HG03139 (cell line): ENCODE measurements at regions not wholly inside any gene's neighbourhood (a gene's known extent, or its start where the extent isn't known, plus 50 kb on each side); places are given as distances from the start of the nearest gene placed in this dataset.
"Not testable (repeated sequence)": the region's sequence is repeated elsewhere in the genome, so short reads cannot be mapped to it uniquely, and the experiment has no call there.

Source experiments
- ATAC-seq: cut with Tn5 transposase; IDR thresholded peaks from one replicate; pipeline ENCODE4 v1.9.1; 2021; ENCODE audit not compliant: unreplicated experiment

DNA sequence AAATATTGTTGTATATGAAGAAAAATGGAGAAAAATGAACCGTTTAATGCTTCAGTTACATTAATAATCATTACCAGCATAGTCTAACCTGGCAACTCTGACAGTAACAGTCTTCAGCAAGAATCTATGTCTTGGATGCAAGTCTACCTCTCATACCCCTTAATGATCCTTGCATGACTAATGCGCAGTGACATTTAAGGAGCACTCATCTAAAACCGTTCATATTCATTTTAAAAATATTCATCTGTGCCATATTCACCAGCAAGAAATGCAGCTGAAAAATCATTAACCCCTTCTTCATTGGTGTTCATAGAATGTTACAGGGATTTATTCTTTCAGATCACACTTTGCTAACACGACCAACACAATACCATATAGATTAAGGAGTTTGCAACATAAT lies 227.2 kb upstream of the ASCC3 start:
- ATAC-seq: no peak

DNA sequence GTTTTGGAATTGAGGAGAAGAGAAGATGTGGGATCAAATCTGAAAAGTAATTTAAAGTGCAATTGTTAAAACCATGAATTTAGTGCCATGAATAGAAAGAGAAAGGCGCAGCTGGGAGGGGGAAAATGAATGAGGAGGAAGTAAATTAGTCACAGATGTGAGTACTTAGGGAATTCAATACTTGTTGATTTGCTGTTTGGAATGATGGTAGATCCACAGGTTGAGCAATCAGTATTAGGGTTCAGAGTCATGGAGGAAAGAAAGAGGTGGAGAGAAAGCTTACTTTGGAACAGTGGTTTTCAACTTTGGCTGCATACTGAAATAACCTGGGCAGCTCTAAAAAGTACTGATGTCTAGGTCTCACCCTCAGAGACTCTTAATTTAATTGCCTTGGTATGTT lies 229.7 kb upstream of the ASCC3 start:
- no peak for ATAC-seq

DNA sequence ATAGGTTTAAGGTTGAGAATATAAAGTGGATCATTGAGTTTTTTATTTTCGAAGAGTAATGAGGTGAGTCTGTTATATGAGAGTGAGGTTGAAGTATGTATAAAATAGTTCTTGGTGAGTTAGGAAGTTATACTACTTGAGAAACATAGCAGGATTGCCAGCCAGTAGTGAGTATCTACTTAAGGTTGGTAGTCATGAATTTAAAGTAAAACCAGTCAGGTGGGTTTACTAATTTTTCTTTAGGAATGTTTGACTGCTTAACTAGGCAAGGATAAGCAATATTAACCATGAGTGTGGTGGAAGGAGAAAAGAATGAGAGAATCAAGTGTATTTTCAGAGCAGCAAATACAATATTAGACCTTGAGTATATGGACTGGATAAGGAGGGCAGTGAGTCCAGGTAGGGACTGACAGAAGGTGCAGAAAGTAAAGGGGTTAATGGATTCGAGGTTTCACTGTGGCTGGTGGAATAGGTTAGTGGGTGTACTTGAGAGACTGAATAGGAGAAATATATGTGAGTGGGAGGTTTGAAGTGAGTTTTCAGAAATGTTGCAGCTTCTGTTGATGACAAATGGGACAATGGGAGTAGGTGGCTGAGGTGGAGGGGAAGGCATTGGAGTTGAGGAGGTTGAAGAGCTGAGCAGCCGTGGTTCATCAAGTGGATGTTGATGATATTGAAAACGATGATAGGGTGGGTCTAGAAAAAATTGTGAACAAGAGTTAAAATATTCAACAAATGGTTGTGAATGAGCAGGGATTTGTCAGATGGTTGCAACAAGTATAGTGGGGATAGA lies 232.5 kb upstream of the ASCC3 start:
- no peak for ATAC-seq

DNA sequence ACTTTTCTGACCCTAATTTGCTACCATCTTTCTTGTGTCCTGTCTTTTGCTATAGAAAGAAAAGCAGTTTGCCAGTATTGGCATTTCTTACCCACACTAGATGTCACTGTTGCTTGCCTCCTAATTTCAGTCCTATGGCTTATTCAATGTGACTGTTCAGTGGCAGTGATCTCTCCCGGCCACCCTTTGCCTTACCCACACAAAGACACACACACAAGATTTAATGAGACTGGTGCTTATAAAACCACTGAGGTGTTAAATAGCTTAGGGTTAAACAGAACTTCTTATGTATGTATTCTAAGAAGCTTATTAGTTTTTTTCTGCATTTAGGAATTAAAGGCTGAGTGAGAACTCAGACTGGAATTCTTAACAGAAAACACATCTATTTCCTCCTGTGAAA lies 233.6 kb upstream of the ASCC3 start:
- ATAC-seq: no peak

DNA sequence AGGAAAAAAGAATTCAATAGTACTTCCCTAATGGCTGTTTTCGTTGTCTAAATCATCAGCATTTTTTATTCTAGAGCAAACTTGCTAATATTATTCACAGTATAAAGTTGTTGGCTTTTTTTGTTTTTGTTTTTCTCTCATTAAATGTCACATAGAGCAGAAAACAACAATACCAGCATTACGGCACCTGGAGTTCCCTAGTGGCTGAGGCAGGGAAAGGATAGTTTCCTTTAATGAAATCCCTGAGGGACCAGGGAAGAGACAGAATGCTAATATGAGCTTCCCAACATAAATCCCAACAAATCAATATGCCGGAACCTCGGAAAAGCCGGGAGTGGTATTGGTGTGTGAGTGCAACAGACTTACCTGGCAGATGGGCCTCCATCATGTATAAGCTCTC lies 235.2 kb upstream of the ASCC3 start:
- ATAC-seq: no peak

DNA sequence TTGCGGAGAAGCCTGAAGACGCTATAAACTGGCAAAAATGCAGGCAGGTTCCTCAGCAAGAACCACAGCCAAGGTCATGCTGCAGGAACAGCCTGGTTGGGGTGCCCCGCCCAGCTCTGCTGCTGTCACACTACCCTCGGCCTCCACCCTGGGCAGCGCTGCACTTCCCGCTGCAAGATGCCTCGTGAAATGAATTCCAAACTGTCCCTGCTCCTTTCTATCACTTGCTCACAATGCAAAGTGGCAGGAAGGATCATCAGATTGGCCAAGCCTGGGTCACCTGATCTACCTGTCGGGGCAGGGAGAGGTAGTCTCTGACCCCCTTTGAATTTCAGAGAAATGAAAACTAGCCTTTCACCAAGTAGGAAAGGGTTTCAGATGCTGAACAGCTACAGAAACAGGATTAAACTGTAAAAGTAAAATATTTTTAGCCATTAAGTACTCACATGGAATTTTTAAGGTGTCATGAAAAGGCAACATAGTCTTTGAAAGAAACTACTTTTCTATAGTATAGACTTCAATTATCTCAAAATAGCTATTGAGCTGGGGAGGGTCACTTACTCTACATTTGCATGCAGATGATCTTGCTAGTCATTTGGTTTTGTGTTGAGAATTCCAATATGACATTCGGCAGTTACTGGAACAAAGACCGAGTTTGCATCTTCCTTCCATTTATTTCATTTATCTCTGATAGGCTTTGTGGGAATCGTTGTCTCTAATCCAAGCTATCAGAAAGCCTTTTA lies 236.4 kb upstream of the ASCC3 start:
- no peak for ATAC-seq

DNA sequence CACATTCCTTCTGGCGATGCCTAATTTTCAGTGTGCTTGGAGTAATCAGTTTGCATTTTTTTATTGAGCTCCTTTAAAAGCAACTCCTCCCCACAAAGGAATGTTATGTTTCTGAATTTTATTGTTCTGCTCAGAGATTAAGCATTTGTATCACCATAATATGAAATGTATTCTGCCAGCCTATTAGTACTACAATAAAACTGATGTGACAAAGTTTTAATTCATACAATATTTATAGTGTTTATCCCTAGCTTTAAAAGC lies 236.9 kb upstream of the ASCC3 start:
- no peak for ATAC-seq

DNA sequence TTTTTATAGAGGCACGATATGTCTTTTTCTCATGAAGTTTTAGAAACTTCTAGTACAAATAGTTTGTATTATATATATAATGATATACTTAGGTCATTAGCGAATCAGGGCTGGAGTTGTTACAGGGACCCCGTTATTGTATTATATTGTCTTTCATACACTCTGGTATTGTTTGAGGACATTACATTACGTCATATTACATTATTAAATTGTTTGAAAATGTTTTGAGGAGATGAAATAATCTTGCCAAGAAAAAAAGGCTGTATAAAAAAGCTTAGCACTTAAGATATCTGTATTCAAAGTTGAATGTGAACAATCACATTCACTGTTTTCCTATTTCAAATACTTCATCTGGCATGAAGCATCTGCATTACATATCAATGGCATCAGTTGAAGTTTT lies 239.6 kb upstream of the ASCC3 start:
- ATAC-seq: no peak

DNA sequence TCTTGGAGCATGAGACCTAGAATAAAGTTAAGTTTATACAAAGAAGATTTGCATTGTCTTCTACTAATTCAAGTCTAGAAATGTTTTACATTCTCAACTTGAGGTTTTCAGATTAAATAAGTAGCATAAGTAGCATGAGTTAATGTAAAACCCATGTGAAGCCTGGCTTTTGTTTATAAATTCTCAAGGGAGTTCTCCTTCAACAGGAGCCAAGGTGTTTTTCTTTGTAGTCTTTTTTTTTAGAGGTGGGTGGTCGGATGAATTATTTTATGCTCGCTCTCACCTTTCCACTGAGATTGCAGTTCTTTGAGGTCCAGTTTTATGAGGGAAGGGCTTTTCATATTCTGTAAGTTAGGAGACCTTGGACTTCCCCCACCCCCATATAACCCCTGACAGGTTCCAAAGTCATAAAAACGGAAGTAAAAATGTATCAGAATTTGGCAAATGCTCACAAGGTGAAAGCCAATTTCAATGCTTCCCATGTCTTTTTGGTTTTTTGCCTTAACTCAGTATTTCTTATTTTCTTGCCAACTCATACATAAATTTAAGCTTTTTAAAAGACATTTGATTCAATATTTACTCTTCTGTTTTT lies 244.3 kb upstream of the ASCC3 start:
- ATAC-seq: peak; percentile 44

DNA sequence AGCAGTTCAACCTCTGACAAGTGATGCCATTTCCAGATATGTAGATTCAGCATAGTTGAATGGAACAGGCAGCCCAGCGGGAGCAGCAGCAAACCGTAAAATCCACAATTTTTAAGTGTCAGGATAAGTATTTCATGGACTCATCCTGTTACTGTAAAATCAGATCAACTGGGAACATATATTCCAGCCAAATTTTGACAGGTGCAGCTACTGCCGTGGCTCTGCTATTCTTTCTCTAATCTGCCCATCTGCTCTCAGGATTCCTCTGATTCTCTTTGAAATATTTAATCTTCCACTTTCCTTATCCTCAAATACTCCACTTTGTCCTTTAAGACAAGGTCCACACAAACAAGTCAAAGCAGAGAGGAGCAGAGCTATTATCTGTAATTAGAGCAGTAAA lies 245.4 kb upstream of the ASCC3 start:
- no peak for ATAC-seq

DNA sequence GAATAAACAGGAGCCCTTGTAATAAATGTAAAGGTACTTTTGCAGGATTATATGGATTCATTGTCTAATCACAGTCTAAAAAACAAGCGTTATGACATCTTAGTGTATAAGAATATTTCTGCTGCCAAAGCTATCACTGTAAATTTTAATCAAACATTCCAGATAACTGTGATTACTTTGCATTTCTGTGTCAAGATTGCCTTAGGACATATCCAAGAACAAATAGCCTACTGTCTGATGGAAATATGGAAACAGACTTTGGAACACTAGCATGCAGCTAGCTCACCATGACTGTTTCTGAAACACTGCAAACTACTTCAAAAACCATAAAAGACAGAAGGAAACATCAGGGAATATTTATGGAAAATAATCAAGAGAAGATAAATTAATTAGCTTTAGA lies 248.7 kb upstream of the ASCC3 start:
- no peak for ATAC-seq

DNA sequence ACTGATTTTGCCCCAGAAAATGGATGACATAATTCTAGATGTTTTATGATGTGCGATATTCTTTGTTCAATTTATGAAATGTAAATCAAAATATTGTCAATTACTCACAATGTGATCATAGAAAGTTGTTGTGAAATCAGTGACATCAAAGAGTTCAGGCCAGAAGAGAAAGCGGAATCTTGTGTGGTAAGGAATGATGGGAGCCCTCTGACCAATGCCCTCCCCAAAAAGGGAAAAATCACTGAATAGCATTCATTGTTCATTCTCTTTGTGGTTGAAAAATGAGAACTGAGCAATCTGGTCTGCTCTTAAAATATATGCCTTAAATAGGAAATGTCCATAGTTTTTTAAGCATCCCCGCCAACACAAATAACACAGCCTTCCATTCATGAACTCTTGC lies 247.1 kb upstream of the GRIK2 start:
- ATAC-seq: no peak

DNA sequence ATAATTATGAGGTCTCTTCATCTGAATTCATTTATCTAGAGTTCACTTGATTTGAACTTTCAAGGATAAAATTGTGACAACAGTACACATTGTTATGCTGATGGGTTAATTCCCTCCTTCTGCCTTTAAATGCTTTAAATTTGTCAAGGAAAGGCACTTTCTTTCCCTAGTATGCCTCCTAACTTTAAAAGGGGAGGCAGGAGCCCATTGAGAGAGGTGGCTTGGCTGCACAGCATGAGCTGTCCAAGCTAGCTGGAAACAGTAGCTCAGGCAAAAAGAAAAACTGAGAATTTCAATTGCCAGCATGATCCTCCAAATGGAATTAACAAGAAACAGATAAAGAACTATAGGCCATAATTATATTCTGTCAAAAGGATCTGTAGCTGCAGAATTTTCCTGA lies 243.3 kb upstream of the GRIK2 start:
- ATAC-seq: no peak

DNA sequence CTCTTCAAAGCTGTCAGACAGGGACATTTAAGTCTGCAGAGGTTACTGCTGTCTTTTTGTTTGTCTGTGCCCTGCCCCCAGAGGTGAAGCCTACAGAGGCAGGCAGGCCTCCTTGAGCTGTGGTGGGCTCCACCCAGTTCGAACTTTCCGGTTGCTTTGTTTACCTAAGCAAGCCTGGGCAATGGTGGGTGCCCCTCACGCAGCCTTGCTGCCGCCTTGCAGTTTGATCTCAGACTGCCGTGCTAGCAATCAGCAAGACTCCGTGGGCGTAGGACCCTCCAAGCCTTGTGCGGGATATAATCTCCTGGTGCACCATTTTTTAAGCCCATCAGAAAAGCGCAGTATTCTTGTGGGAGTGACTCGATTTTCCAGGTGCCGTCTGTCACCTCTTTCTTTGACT lies 235.9 kb upstream of the GRIK2 start:
- ATAC-seq: not testable (repeated sequence)

DNA sequence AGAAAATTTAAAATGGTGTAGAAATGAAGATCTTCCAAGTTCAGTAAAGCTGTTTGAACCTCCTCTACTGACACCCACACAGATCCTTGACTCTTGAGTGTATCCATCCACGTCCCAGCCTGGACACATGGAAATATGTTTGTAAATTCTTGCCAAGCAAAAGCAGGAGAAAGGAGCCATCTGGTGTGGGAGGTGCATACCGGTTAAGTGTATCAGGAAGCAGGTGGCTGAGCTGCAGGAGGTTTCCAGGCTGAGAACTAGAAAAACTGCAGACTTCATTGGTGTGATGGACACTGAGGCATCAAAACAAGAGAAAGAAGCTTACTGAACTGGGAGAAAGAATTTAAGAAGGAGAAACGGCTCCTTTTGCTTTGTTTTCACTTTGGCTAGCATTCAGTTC lies 229.9 kb upstream of the GRIK2 start:
- ATAC-seq: no peak

DNA sequence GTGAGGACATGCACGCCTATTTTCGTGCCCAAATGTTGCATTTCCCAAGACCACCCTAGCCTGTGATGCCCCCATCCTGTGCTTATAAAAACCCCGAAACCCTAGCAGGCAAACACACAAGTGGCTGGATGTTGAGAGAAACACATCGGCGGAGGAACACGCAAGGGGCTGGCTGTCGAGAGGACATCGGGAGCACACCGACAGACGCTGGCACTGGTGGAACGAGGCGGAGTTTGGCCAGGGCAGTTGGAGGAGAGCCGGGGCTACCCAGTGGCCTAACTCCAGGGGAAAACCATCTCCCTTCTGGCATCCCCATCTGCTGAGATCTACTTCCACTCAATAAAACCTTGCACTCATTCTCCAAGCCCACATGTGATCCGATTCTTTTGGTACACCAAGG lies 225.9 kb upstream of the GRIK2 start:
- ATAC-seq: no peak

DNA sequence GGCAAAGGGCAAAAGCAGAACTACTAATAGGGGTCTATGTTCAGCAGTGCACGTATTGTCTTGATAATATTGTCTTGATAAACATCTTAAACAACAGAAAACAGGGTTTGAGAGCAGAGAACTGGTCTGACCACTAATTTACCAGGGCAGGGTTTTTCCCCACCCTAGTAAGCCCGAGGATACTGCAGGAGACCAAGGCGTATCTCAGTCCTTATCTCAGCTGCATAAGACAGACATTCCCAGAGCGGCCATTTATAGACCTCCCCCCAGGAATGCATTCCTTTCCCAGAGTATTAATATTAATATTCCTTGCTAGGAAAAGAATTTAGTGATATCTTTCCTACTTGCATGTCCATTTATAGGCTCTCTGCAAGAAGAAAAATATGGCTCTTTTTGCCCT lies 222.5 kb upstream of the GRIK2 start:
- not testable (repeated sequence) for ATAC-seq

DNA sequence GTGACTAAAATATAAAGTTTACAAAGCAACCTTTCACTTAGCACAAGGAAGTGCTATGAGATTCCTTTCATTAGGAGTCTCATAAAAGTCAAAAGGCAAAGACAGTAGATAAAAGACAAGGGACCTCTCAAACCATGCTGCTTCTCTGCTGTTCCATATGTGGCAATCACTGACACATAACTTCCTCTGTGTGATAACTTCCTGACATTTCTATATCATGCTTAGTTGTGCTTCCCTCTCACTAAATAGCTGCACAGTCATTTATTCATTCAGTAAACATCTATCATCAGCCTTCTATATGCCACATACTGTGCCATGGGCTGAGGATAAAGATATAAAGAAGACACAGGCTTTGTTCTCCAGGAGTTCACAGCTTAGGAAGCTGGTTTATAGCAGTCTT lies 214.8 kb upstream of the GRIK2 start:
- no peak for ATAC-seq

DNA sequence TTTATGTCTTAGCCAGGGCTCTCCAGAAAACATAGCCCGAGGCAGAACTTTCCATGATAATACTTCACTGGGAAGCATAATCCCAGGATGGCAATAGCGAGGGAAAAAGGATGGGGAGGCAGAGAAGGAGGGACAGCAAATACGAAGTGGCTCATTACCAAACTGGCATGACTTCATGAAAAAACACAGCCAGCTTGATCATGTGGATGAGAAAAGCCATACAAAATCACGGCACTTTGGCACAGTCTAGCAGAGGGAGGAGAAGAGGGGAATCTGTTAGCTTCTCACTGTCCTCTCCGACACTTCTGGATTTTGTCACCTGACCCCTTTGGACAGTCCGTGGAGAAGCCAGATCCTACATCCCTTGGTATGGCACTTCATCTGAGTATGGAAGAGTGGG lies 212.5 kb upstream of the GRIK2 start:
- ATAC-seq: no peak

DNA sequence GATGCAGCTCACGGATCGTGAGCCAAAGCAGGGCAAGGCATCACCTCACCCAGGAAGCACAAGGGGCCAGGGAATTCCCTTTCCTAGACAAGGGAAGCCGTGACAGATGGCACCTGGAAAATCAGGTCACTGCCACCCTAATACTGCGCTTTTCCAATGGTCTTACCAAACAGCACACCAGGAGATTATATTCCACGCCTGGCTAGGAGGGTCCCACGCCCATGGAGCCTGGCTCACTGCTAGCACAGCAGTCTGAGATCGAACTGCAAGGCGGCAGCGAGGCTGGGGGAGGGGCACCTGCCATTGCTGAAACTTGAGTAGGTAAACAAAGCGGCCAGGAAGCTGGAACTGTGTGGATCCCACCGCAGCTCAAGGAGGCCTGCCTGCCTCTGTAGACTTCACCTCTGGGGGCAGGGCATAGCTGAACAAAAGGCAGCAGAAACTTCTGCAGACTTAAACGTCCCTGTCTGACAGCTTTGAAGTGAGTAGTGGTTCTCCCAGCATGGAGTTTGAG lies 205.2 kb upstream of the GRIK2 start:
- not testable (repeated sequence) for ATAC-seq

DNA sequence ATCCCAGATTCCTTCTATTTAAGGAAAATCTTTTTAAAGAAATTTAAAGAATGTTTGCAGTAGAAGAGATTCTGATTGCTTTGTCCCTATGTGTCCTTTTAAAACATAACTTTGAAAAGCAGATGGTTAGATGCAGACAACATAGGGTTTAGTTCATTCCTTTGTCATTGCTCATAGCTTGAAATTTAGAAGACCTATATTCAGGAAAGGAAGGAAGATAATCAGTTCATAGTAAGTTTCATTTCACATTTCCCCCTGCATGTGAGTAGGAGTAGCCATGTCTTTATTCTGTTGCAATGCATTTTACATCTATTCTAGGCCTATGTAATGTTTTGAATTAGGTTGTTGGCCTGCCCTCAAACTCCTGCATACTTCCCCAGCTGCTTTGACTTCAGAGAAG lies 197.9 kb upstream of the GRIK2 start:
- ATAC-seq: no peak

DNA sequence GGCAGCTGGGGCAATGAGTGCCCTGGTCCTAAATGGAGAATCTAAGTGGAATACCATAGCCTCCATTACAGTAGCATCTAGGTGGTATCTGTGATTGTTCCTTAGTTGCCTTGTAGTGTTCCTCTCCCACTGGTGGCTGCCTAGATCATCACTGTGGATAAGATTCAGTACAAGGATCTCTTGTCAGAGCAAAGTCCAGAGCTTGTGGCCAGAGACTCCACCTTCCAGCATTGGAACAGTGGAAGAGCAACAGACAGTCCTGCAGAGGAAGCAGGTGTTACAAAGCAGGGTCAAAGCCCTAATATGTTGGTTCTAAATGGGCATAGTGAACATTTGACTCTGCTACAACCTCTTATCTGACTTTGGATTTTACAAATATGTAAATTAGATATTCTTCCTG lies 194.1 kb upstream of the GRIK2 start:
- no peak for ATAC-seq
